ENCODE measurements at regions not wholly inside any gene's neighbourhood (a gene's known extent, or its start where the extent isn't known, plus 50 kb on each side); places are given as distances from the start of the nearest gene placed in this dataset.

- no peak for TF ChIP-seq CTCF (IDR thresholded peaks at IDR 0.05)
- TF ChIP-seq ZFX (IDR thresholded peaks at IDR 0.05; ENCODE audit: borderline replicate concordance): no peak
Measured at GRCh38 chr9:16930578-16930977, 60.1 kb upstream of the BNC2 start.

Data from 22Rv1 (cell line).